ENCODE measurements at regions not wholly inside any gene's neighbourhood (a gene's known extent, or its start where the extent isn't known, plus 50 kb on each side); places are given as distances from the start of the nearest gene placed in this dataset.

DNA sequence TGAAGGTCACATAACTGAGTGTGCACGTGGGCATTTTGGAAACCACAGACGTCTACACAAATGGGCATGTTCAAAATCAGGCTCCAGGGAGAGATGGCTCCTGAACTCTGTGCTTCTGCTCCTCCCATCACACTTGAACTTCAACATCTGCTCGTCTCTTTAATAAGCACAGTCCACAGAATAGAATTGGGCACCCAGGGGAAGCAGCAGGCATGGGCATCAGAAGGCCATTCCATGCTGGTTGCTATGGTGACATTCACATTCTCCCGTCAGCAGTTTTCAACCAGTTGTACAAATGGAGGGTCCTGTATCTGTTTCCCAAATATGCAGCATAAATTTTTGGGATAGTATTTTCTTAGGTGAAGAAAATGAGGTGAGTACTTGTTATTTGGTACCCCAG is 183.7 kb upstream of the COPS8 start:
- no peak for TF ChIP-seq POLR2A (IDR thresholded peaks at IDR 0.05)
- TF ChIP-seq POLR2AphosphoS5 (IDR thresholded peaks at IDR 0.05) = no peak
